Endodermal cell (in vitro differentiated cells): ENCODE measurements at regions not wholly inside any gene's neighbourhood (a gene's known extent, or its start where the extent isn't known, plus 50 kb on each side); places are given as distances from the start of the nearest gene placed in this dataset.

Experiments
- DNase-seq: peaks from one replicate; pipeline ENCODE4 v3.0.0-alpha.2; 2017
- H3K27ac ChIP-seq: 2 replicates; pipeline ENCODE4 v1.5.1; 2013; ENCODE audit warnings: mild to moderate bottlenecking, low read depth, low read length, moderate library complexity
- H3K27me3 ChIP-seq: 2 replicates; pipeline ENCODE4 v1.6.1; 2013; ENCODE audit warnings: mild to moderate bottlenecking, low read length, moderate library complexity; ENCODE audit not compliant: insufficient read depth, control insufficient read depth, poor library complexity, severe bottlenecking
- H3K36me3 ChIP-seq: 2 replicates; pipeline ENCODE4 v1.7.0; 2013; ENCODE audit warnings: mild to moderate bottlenecking, low read length, moderate library complexity; ENCODE audit not compliant: control insufficient read depth, insufficient read depth
- H3K4me1 ChIP-seq: one replicate; pipeline ENCODE4 v1.7.0; 2013; ENCODE audit warnings: low read length; ENCODE audit not compliant: control insufficient read depth, insufficient read depth
- H3K4me3 ChIP-seq: 2 replicates; pipeline ENCODE4 v1.5.1; 2013; ENCODE audit warnings: mild to moderate bottlenecking, low read length, moderate library complexity
- H3K9ac ChIP-seq: 2 replicates; pipeline ENCODE4 v1.6.1; 2013; ENCODE audit warnings: mild to moderate bottlenecking, low read length, moderate library complexity; ENCODE audit not compliant: poor library complexity, severe bottlenecking; ENCODE audit errors: extremely low read depth
- H3K9me3 ChIP-seq: 2 replicates; pipeline ENCODE4 v1.6.1; 2013; ENCODE audit warnings: mild to moderate bottlenecking, low read length, moderate library complexity; ENCODE audit not compliant: control insufficient read depth
- H3K27ac Mint-ChIP-seq: 2 replicates; pipeline ENCODE4 v1.8.0; 2020; ENCODE audit warnings: mixed read lengths
- H3K27me3 Mint-ChIP-seq: 2 replicates; pipeline ENCODE4 v1.8.0; 2021; ENCODE audit warnings: mild to moderate bottlenecking, mixed read lengths; ENCODE audit not compliant: insufficient read depth
- H3K36me3 Mint-ChIP-seq: 2 replicates; pipeline ENCODE4 v1.8.0; 2020; ENCODE audit warnings: low read depth, mixed read lengths
- H3K4me1 Mint-ChIP-seq: 2 replicates; pipeline ENCODE4 v1.8.0; 2020; ENCODE audit warnings: mixed read lengths
- H3K4me3 Mint-ChIP-seq: 2 replicates; pipeline ENCODE4 v1.8.0; 2020; ENCODE audit warnings: mild to moderate bottlenecking, moderate library complexity, mixed read lengths
- H3K9me3 Mint-ChIP-seq: 2 replicates; pipeline ENCODE4 v1.8.0; 2020; ENCODE audit warnings: mild to moderate bottlenecking, mixed read lengths
- CTCF ChIP-seq: fragments of 200-600 bp; sonication (generic); conservative IDR thresholded peaks from 2 replicates; pipeline ENCODE4 v1.5.0; 2021; ENCODE audit warnings: antibody characterized with exemption, mild to moderate bottlenecking
- WGBS, 2 experiments: methylation state at CpG; one replicate each; pipeline versions ENCODE4 v1.1.5 to v1.1.7; 2013; ENCODE audit warnings: missing lambda C conversion rate in 2 of 2, mixed read lengths in 1 of 2; ENCODE audit not compliant: insufficient coverage in 1 of 2, insufficient read length in 1 of 2; 5-methylcytosine and 5-hydroxymethylcytosine counted together

- no peak overlapping the region for H3K4me3 ChIP-seq
- H3K36me3 ChIP-seq = no peaks in the 10 kb centered on the region
- H3K4me3 Mint-ChIP-seq = no peak overlapping the region
- peaks cover 4% of the 10 kb centered on the region for H3K4me1 Mint-ChIP-seq
- peak overlapping the region; percentile 58 for H3K27ac ChIP-seq
- DNase-seq = no peak
- 83 to 89% methylated on average over 1 of the region's 1 CpG for WGBS, 2 experiments
- no peak overlapping the region for H3K9ac ChIP-seq
- H3K36me3 Mint-ChIP-seq = no peaks in the 10 kb centered on the region
- H3K9me3 Mint-ChIP-seq = peaks cover 5% of the 10 kb centered on the region
- H3K27me3 Mint-ChIP-seq = no peaks in the 10 kb centered on the region
- no peaks in the 10 kb centered on the region for H3K27me3 ChIP-seq
- TF ChIP-seq CTCF = no peak
- peaks cover 8% of the 10 kb centered on the region for H3K9me3 ChIP-seq
- H3K4me1 ChIP-seq = no peaks in the 10 kb centered on the region
- H3K27ac Mint-ChIP-seq = no peak overlapping the region
Measured at GRCh38 chr5:71905834-71906711, 187.0 kb downstream of the CARTPT start.

- no peak overlapping the region for H3K4me3 Mint-ChIP-seq
- no peak for DNase-seq
- Histone ChIP-seq H3K9me3 (peaks cover 8% of the 10 kb centered on the region), H3K27ac (no peak overlapping the region), H3K4me1 (no peaks in the 10 kb centered on the region), H3K9ac (no peak overlapping the region), H3K36me3 (no peaks in the 10 kb centered on the region), H3K4me3 (no peak overlapping the region), H3K27me3 (no peaks in the 10 kb centered on the region)
- no peak overlapping the region for H3K27ac Mint-ChIP-seq
- H3K27me3 Mint-ChIP-seq = no peaks in the 10 kb centered on the region
- no peaks in the 10 kb centered on the region for H3K36me3 Mint-ChIP-seq
- peaks cover 4% of the 10 kb centered on the region for H3K4me1 Mint-ChIP-seq
- no peak for TF ChIP-seq CTCF
- peaks cover 8% of the 10 kb centered on the region for H3K9me3 Mint-ChIP-seq
- 89 to 92% methylated on average over 2 to 3 of the region's 3 CpGs for WGBS, 2 experiments
Measured at GRCh38 chr5:71907001-71907588, 188.0 kb downstream of the CARTPT start.

- DNase-seq = no peak
- Mint-ChIP-seq H3K9me3 (peaks cover 8% of the 10 kb centered on the region), H3K4me3 (no peak overlapping the region), H3K4me1 (peaks cover 4% of the 10 kb centered on the region), H3K27ac (no peak overlapping the region), H3K27me3 (no peaks in the 10 kb centered on the region), H3K36me3 (no peaks in the 10 kb centered on the region)
- TF ChIP-seq CTCF = no peak
- no peaks in the 10 kb centered on the region for H3K36me3 ChIP-seq
- H3K4me1 ChIP-seq = no peaks in the 10 kb centered on the region
- no peaks in the 10 kb centered on the region for H3K27me3 ChIP-seq
- H3K27ac ChIP-seq = no peak overlapping the region
- H3K9ac ChIP-seq = no peak overlapping the region
- H3K4me3 ChIP-seq = no peak overlapping the region
- 81 to 87% methylated on average over 2 to 4 of the region's 4 CpGs for WGBS, 2 experiments
- H3K9me3 ChIP-seq = peaks cover 8% of the 10 kb centered on the region
Measured at GRCh38 chr5:71907608-71908145, 188.6 kb downstream of the CARTPT start.
